Smooth muscle cell (in vitro differentiated cells): ENCODE measurements at regions not wholly inside any gene's neighbourhood (a gene's known extent, or its start where the extent isn't known, plus 50 kb on each side); places are given as distances from the start of the nearest gene placed in this dataset.
"Not testable (repeated sequence)": the region's sequence is repeated elsewhere in the genome, so short reads cannot be mapped to it uniquely, and the experiment has no call there.

ENCODE experiments used
- DNase-seq: peaks from one replicate; lab custom pipeline; 2025; ENCODE audit not compliant: unreplicated experiment; lab: John Stamatoyannopoulos, UW
- H2AFZ ChIP-seq: fragments of 200-600 bp; sonication (generic); 2 replicates; pipeline ENCODE4 v1.6.0; 2016; ENCODE audit warnings: antibody characterized with exemption, low read depth, mild to moderate bottlenecking
- H3F3A ChIP-seq: fragments of 200-600 bp; sonication (generic); 2 replicates; pipeline ENCODE4 v1.6.0; 2017; ENCODE audit warnings: antibody characterized with exemption, low read depth
- H3K27ac ChIP-seq: fragments of 200-600 bp; sonication (generic); 2 replicates; pipeline ENCODE4 v1.5.1; 2016; ENCODE audit warnings: low read depth, mild to moderate bottlenecking
- H3K27me3 ChIP-seq: fragments of 200-600 bp; sonication (generic); 2 replicates; pipeline ENCODE4 v1.6.1; 2016; ENCODE audit warnings: low read depth, mild to moderate bottlenecking
- H3K36me3 ChIP-seq: fragments of 200-600 bp; sonication (generic); 2 replicates; pipeline ENCODE4 v1.5.1; 2016; ENCODE audit warnings: low read depth
- H3K4me1 ChIP-seq: fragments of 200-600 bp; sonication (generic); 2 replicates; pipeline ENCODE4 v1.5.1; 2016; ENCODE audit warnings: low read depth
- H3K4me2 ChIP-seq: fragments of 200-600 bp; sonication (generic); 2 replicates; pipeline ENCODE4 v1.6.0; 2016; ENCODE audit warnings: mild to moderate bottlenecking
- H3K4me3 ChIP-seq: fragments of 200-600 bp; sonication (generic); 2 replicates; pipeline ENCODE4 v1.5.1; 2016; ENCODE audit warnings: mild to moderate bottlenecking
- H3K79me2 ChIP-seq: fragments of 200-600 bp; sonication (generic); 2 replicates; pipeline ENCODE4 v1.6.0; 2016; ENCODE audit warnings: low read depth, mild to moderate bottlenecking
- H3K9ac ChIP-seq: fragments of 200-600 bp; sonication (generic); 2 replicates; pipeline ENCODE4 v1.6.0; 2016; ENCODE audit warnings: low read depth
- H3K9me3 ChIP-seq: fragments of 200-600 bp; sonication (generic); replicated peaks from 2 replicates; pipeline ENCODE4 v1.5.1; 2016; ENCODE audit warnings: low read depth
- H4K20me1 ChIP-seq: fragments of 200-600 bp; sonication (generic); 2 replicates; pipeline ENCODE4 v1.6.0; 2016; ENCODE audit warnings: low read depth
- WGBS: methylation state at CpG from one replicate; pipeline ENCODE4 v1.1.7; 2016; ENCODE audit warnings: low lambda C conversion rate; 5-methylcytosine and 5-hydroxymethylcytosine counted together
- TF ChIP-seq, protein P1 (sequence below): fragments of 200-600 bp; sonication (generic); IDR thresholded peaks from 2 replicates; pipeline ENCODE4 v1.5.1; 2017; ENCODE audit warnings: borderline replicate concordance, mild to moderate bottlenecking, antibody characterized with exemption; ENCODE audit not compliant: insufficient read depth, poor library complexity, severe bottlenecking

DNA sequence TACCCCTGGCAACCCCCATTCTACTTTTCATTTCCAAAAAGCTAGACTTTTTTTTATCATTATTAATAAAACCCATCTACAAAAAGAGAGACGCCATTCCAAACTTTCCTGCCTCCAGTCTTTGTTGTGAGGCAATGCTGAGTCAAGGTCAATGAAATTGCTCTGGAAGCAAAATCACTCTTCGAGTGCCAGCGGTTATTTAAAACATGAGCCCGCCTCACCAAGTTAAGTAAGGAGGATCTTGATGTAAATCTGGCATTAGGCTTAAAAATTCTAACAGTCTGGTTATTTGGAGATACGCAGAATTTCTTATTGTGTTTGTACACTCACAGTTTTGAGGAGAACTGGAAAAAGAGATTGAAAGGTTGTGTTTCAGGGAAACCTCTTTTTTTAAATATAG lies 1196.3 kb downstream of the TYW1 start:
- Histone ChIP-seq H3K36me3 (no peaks in the 10 kb centered on the region), H3K79me2 (no peaks in the 10 kb centered on the region), H3K4me1 (no peaks in the 10 kb centered on the region), H2AFZ (no peak overlapping the region), H3K9me3 (no peaks in the 10 kb centered on the region), H3K27ac (no peak overlapping the region), H3K9ac (no peak overlapping the region), H3K27me3 (no peaks in the 10 kb centered on the region), H4K20me1 (no peaks in the 10 kb centered on the region), H3K4me3 (no peak overlapping the region), H3K4me2 (no peak overlapping the region), H3F3A (no peaks in the 10 kb centered on the region)
- WGBS, result 92% methylated on average over 5 of the region's 5 CpGs
- TF ChIP-seq, protein P1, sequence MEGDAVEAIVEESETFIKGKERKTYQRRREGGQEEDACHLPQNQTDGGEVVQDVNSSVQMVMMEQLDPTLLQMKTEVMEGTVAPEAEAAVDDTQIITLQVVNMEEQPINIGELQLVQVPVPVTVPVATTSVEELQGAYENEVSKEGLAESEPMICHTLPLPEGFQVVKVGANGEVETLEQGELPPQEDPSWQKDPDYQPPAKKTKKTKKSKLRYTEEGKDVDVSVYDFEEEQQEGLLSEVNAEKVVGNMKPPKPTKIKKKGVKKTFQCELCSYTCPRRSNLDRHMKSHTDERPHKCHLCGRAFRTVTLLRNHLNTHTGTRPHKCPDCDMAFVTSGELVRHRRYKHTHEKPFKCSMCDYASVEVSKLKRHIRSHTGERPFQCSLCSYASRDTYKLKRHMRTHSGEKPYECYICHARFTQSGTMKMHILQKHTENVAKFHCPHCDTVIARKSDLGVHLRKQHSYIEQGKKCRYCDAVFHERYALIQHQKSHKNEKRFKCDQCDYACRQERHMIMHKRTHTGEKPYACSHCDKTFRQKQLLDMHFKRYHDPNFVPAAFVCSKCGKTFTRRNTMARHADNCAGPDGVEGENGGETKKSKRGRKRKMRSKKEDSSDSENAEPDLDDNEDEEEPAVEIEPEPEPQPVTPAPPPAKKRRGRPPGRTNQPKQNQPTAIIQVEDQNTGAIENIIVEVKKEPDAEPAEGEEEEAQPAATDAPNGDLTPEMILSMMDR, result no peak
- no peak for DNase-seq

GRCh38 chr7:68195642-68196041 lies 1199.0 kb downstream of the TYW1 start:
- H3K9ac ChIP-seq, H3F3A ChIP-seq, H2AFZ ChIP-seq, H3K4me3 ChIP-seq, DNase-seq, H3K4me1 ChIP-seq, H3K9me3 ChIP-seq, H3K27me3 ChIP-seq, H3K79me2 ChIP-seq, H4K20me1 ChIP-seq, H3K36me3 ChIP-seq, H3K27ac ChIP-seq, H3K4me2 ChIP-seq: not testable (repeated sequence)
- WGBS, result 96% methylated on average over 2 of the region's 2 CpGs

- no peak overlapping the region for H3K4me3 ChIP-seq
- H3K27ac ChIP-seq, result no peak overlapping the region
- no peaks in the 10 kb centered on the region for H4K20me1 ChIP-seq
- no peaks in the 10 kb centered on the region for H3F3A ChIP-seq
- H3K36me3 ChIP-seq, result no peaks in the 10 kb centered on the region
- TF ChIP-seq, protein P1, result no peak
- no peaks in the 10 kb centered on the region for H3K4me1 ChIP-seq
- no peaks in the 10 kb centered on the region for H3K9me3 ChIP-seq
- no peak overlapping the region for H3K4me2 ChIP-seq
- no peak for DNase-seq
- WGBS, result 78% methylated on average over 12 of the region's 12 CpGs
- no peak overlapping the region for H2AFZ ChIP-seq
- H3K9ac ChIP-seq, result no peak overlapping the region
- no peaks in the 10 kb centered on the region for H3K79me2 ChIP-seq
- H3K27me3 ChIP-seq, result no peaks in the 10 kb centered on the region
Observed at GRCh38 chr7:68200051-68200670, 1203.5 kb downstream of the TYW1 start.

DNA sequence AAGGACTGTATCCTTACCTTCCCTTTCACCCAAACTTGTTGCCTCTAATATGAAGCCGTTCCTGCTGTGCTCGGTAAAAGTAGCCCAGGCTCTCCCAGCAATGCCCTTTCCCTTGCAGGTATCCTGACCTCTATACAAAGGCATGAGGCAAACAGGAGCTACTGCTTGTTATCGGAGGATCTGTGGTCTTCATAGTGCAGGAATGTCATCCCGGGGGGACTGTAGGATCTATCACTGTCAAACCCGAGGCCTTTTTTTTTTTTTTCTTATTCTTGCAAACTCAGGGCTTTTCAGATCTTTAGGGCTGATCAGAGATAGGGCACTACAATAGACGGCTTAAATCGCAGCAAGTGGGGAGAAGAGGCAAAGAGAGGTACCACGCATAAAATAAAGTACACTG lies 1206.6 kb downstream of the TYW1 start:
- DNase-seq, result no peak
- H2AFZ ChIP-seq, result no peak overlapping the region
- H3K9ac ChIP-seq, result no peak overlapping the region
- no peak overlapping the region for H3K4me2 ChIP-seq
- no peaks in the 10 kb centered on the region for H3K79me2 ChIP-seq
- TF ChIP-seq, protein P1, result no peak
- no peaks in the 10 kb centered on the region for H3K36me3 ChIP-seq
- no peak overlapping the region for H3K4me3 ChIP-seq
- H4K20me1 ChIP-seq, result no peaks in the 10 kb centered on the region
- no peaks in the 10 kb centered on the region for H3K27me3 ChIP-seq
- WGBS, result 62% methylated on average over 8 of the region's 8 CpGs
- H3K9me3 ChIP-seq, result no peaks in the 10 kb centered on the region
- H3F3A ChIP-seq, result no peaks in the 10 kb centered on the region
- H3K27ac ChIP-seq, result no peak overlapping the region
- no peaks in the 10 kb centered on the region for H3K4me1 ChIP-seq
